ENCODE measurements at regions not wholly inside any gene's neighbourhood (a gene's known extent, or its start where the extent isn't known, plus 50 kb on each side); places are given as distances from the start of the nearest gene placed in this dataset.

DNA sequence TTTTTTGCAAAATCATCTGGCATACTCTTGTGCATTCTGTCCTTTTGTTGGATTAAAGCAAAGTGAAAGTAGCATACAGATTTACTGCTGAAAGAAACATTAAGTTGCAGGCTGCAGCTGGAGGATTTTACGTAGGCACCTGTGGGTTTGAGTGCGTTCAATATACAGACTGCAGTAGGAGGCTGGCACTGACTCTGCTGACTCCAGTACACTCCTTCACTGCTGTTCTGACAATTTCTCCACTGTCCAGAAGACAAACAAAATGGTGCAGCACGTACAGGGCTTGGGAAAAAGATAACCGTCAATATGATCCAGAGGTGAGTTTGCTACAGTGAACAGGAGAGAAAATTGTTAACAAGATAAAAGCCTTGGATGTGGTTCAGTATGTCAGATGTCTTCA, 73.3 kb downstream of the TANC2 start:
- Mint-ChIP-seq H3K4me3 (no peak overlapping the region), H3K27ac (no peak overlapping the region), H3K27me3 (ENCODE audit: low read depth) (no peaks in the 10 kb centered on the region), H3K4me1 (peaks cover 15 to 28% of the 10 kb centered on the region in 2 experiments), H3K36me3 (ENCODE audit: insufficient read depth in 1 of 3, low read depth in 3 of 3) (no peaks in the 10 kb centered on the region), H3K9me3 (no peaks in the 10 kb centered on the region)
- Histone ChIP-seq H4K5ac (ENCODE audit: insufficient read length, low read depth, low read length) (no peak overlapping the region), H3K4me1 (ENCODE audit: insufficient read depth, low read length) (peaks cover 3% of the 10 kb centered on the region; the same call in 1 of the 2 replicates), H2BK15ac (ENCODE audit: low read depth, low read length) (no peak overlapping the region), H2AK5ac (ENCODE audit: insufficient read length, low read length) (no peak overlapping the region), H2BK20ac (ENCODE audit: low read depth, low read length, poor library complexity, severe bottlenecking) (no peak overlapping the region), H3K27ac (ENCODE audit: insufficient read length, low read depth, low read length) (no peak overlapping the region), H3K4me2 (ENCODE audit: insufficient read depth, insufficient read length, low read length) (no peak overlapping the region), H3K9me3 (ENCODE audit: control insufficient read depth, low read depth, low read length) (no peaks in the 10 kb centered on the region), H2BK5ac (ENCODE audit: insufficient read length, low read length) (no peak overlapping the region), H2AFZ (ENCODE audit: low read length) (no peak overlapping the region), H3K18ac (ENCODE audit: insufficient read length, low read depth, low read length) (no peak overlapping the region), H2BK120ac (ENCODE audit: low read depth, low read length, poor library complexity, severe bottlenecking) (no peak overlapping the region), H4K8ac (replicated peaks; ENCODE audit: insufficient read length, low read depth, low read length) (no peak overlapping the region), H3K27me3 (ENCODE audit: insufficient read depth, low read length) (no peaks in the 10 kb centered on the region), H3K56ac (ENCODE audit: insufficient read length, low read depth, low read length) (no peak overlapping the region), H4K20me1 (ENCODE audit: control insufficient read depth, insufficient read depth, insufficient read length) (no peaks in the 10 kb centered on the region), H4K91ac (ENCODE audit: insufficient read length, low read depth, low read length) (no peak overlapping the region), H3K23ac (ENCODE audit: insufficient read length, low read depth, low read length) (no peak overlapping the region), H3K9ac (ENCODE audit: extremely low read depth, insufficient read length, low read length) (no peak overlapping the region), H3T11ph (ENCODE audit: low read length) (no peak overlapping the region), H3K79me1 (ENCODE audit: insufficient read depth, low read depth, low read length, poor library complexity, severe bottlenecking) (no peaks in the 10 kb centered on the region), H3K79me2 (ENCODE audit: insufficient read depth, low read length) (no peaks in the 10 kb centered on the region), H3K4ac (ENCODE audit: low read depth, low read length) (no peak overlapping the region), H2BK12ac (ENCODE audit: insufficient read length, low read depth, low read length) (no peak overlapping the region), H3K23me2 (ENCODE audit: insufficient read length, low read depth, low read length, poor library complexity, severe bottlenecking) (no peaks in the 10 kb centered on the region), H3K14ac (ENCODE audit: insufficient read depth, low read length) (no peak overlapping the region)
- TF ChIP-seq, protein P1, sequence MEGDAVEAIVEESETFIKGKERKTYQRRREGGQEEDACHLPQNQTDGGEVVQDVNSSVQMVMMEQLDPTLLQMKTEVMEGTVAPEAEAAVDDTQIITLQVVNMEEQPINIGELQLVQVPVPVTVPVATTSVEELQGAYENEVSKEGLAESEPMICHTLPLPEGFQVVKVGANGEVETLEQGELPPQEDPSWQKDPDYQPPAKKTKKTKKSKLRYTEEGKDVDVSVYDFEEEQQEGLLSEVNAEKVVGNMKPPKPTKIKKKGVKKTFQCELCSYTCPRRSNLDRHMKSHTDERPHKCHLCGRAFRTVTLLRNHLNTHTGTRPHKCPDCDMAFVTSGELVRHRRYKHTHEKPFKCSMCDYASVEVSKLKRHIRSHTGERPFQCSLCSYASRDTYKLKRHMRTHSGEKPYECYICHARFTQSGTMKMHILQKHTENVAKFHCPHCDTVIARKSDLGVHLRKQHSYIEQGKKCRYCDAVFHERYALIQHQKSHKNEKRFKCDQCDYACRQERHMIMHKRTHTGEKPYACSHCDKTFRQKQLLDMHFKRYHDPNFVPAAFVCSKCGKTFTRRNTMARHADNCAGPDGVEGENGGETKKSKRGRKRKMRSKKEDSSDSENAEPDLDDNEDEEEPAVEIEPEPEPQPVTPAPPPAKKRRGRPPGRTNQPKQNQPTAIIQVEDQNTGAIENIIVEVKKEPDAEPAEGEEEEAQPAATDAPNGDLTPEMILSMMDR (conservative IDR thresholded peaks at IDR 0.05), result no peak
- DNase-seq, result no peak
- WGBS (ENCODE audit: extremely low coverage, insufficient read length, low lambda C conversion rate), result no CpG with 5 or more reads among the region's 4 CpGs
